Activated CD4-positive, alpha-beta memory T cell treated with anti-CD3 and anti-CD28 coated beads for 36 hours (primary cell): ENCODE measurements at regions not wholly inside any gene's neighbourhood (a gene's known extent, or its start where the extent isn't known, plus 50 kb on each side); places are given as distances from the start of the nearest gene placed in this dataset.

Experiments used
- CTCF ChIA-PET: fragments of 350-600 bp; sonication (Branson Sonifier 250); formaldehyde crosslinking; loops from one replicate; lab custom pipeline; 2021; ENCODE audit warnings: antibody characterized with exemption, inconsistent platforms; lab: Charles Lee
- POLR2A ChIA-PET: fragments of 350-600 bp; sonication (Branson Sonifier 250); formaldehyde crosslinking; loops from one replicate; lab custom pipeline; 2021; ENCODE audit warnings: antibody characterized with exemption; lab: Charles Lee
- DNase-seq: peaks from one replicate; pipeline ENCODE4 v3.0.0-alpha.2; 2020
- H3K27ac Mint-ChIP-seq: one replicate; pipeline ENCODE4 v1.8.0; 2021; ENCODE audit warnings: mixed read lengths
- H3K27me3 Mint-ChIP-seq: one replicate; pipeline ENCODE4 v1.8.0; 2021; ENCODE audit warnings: mixed read lengths
- H3K36me3 Mint-ChIP-seq: one replicate; pipeline ENCODE4 v1.8.0; 2021; ENCODE audit warnings: mixed read lengths
- H3K4me1 Mint-ChIP-seq: one replicate; pipeline ENCODE4 v1.8.0; 2021; ENCODE audit warnings: low read depth, mixed read lengths
- H3K4me3 Mint-ChIP-seq: one replicate; pipeline ENCODE4 v1.8.0; 2021; ENCODE audit warnings: mild to moderate bottlenecking, mixed read lengths
- H3K9me3 Mint-ChIP-seq: one replicate; pipeline ENCODE4 v1.8.0; 2021; ENCODE audit warnings: mixed read lengths
- intact Hi-C: fragments of 100-400 bp; cut with micrococcal nuclease; formaldehyde crosslinking; loops from one replicate; pipeline ENCODE4 v1.15.1; 2023

DNA sequence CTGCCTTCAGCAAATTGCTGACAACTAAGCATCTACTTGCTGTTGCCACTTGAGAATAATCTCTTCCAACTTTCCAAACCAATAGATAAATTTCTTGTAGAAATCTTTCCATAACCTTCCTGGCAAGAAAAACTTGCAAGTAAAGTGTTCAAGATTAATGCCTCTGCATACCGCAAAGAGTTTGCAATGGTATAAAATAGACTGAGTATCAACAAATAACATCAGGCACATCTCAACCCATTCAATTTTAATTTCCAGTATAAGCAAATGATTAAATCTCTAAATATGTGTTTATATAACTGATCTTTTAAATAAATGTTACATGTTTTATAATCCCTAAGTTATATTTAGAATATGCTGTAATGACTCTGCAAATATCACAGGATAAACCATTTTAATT is 275.2 kb upstream of the AGA start:
- ChIA-PET CTCF (no interaction called here), POLR2A (no interaction called here)
- H3K4me3 Mint-ChIP-seq, result no peak overlapping the region
- H3K4me1 Mint-ChIP-seq, result no peaks in the 10 kb centered on the region
- no peak overlapping the region for H3K27ac Mint-ChIP-seq
- H3K36me3 Mint-ChIP-seq, result no peaks in the 10 kb centered on the region
- H3K27me3 Mint-ChIP-seq, result no peaks in the 10 kb centered on the region
- H3K9me3 Mint-ChIP-seq, result no peaks in the 10 kb centered on the region
- DNase-seq, result no peak
- intact Hi-C loops, result no loop called here

- no peaks in the 10 kb centered on the region for H3K36me3 Mint-ChIP-seq
- H3K27ac Mint-ChIP-seq, result no peak overlapping the region
These were observed 276.3 kb upstream of the AGA start for GRCh38 chr4:177718514-177718913.

GRCh38 chr4:177726111-177726510 is 283.9 kb upstream of the AGA start:
- Mint-ChIP-seq H3K27me3 (peaks cover 1% of the 10 kb centered on the region), H3K36me3 (no peaks in the 10 kb centered on the region), H3K9me3 (no peaks in the 10 kb centered on the region), H3K27ac (no peak overlapping the region), H3K4me1 (no peaks in the 10 kb centered on the region), H3K4me3 (no peak overlapping the region)
- intact Hi-C loops, result no loop called here
- ChIA-PET CTCF (no interaction called here), POLR2A (no interaction called here)
- no peak for DNase-seq

More at GRCh38 chr4:177718514-177718913, 276.3 kb upstream of the AGA start:
- no peak overlapping the region for H3K4me3 Mint-ChIP-seq
- POLR2A ChIA-PET, result no interaction called here
- intact Hi-C loops, result no loop called here
- no peaks in the 10 kb centered on the region for H3K27me3 Mint-ChIP-seq
- no peaks in the 10 kb centered on the region for H3K4me1 Mint-ChIP-seq
- CTCF ChIA-PET, result no interaction called here
- no peak for DNase-seq
- H3K9me3 Mint-ChIP-seq, result no peaks in the 10 kb centered on the region

DNA sequence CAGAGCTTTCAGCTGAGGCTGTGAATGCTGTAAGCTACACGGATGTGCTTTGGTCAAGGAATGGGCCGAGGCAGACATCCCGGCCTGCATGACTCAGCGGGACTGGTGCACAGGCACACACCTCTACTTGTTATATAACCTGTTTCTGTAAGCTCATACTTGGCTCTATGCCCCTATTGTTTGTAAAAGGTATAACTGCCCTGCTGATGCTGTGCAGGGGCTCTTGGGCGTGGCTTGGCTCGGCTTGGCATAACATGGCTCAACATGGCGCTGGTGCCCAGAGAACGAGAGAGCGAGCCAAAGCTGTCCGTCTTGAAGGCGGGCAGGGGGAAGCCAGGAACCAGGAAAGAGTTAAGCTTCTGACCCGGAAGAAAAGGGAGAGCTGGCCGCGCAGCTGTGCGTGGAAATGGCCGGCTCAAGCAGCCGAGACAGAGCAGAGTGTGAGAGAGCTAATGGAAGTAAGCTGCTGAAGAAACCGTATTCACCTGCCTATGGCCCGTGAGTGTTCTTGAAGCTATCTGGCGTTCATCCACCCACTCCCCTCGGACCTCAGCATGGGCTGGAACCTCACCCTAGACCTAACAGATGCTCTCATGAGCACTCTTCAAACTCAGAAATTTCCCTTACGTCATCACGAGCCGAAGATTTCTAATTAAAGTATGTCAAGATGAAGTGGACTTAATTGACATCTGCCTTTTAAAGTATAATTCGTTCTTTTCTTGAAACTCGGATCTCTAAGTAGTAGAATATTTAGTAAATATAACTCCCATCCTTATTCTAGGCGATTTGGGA is 286.3 kb upstream of the AGA start:
- Mint-ChIP-seq H3K27me3 (peaks cover 1% of the 10 kb centered on the region), H3K36me3 (no peaks in the 10 kb centered on the region), H3K9me3 (no peaks in the 10 kb centered on the region), H3K4me3 (no peak overlapping the region), H3K4me1 (no peaks in the 10 kb centered on the region), H3K27ac (no peak overlapping the region)
- CTCF ChIA-PET, result interaction anchor here (0.6 kb wide), 1 partner anchor 37 kb away, joined by 3 read pairs; no protein-coding TSS in a partner anchor
- intact Hi-C loops, result no loop called here
- POLR2A ChIA-PET, result interaction anchor here (0.6 kb wide), 1 partner anchor 716 kb away, joined by 6 read pairs; no protein-coding TSS in a partner anchor
- DNase-seq, result no peak

GRCh38 chr4:177729681-177730080 is 287.4 kb upstream of the AGA start:
- POLR2A ChIA-PET, result no interaction called here
- H3K27ac Mint-ChIP-seq, result no peak overlapping the region
- no peaks in the 10 kb centered on the region for H3K36me3 Mint-ChIP-seq
- no peak overlapping the region for H3K4me3 Mint-ChIP-seq
- intact Hi-C loops, result no loop called here
- H3K27me3 Mint-ChIP-seq, result peaks cover 1% of the 10 kb centered on the region
- no peaks in the 10 kb centered on the region for H3K4me1 Mint-ChIP-seq
- CTCF ChIA-PET, result no interaction called here
- DNase-seq, result no peak
- H3K9me3 Mint-ChIP-seq, result no peaks in the 10 kb centered on the region

- H3K36me3 Mint-ChIP-seq, result no peaks in the 10 kb centered on the region
- intact Hi-C loops, result no loop called here
- ChIA-PET POLR2A (no interaction called here), CTCF (no interaction called here)
- no peak overlapping the region for H3K4me3 Mint-ChIP-seq
- H3K27me3 Mint-ChIP-seq, result no peaks in the 10 kb centered on the region
- H3K9me3 Mint-ChIP-seq, result no peaks in the 10 kb centered on the region
- H3K4me1 Mint-ChIP-seq, result peaks cover 3% of the 10 kb centered on the region
- no peak for DNase-seq
- no peak overlapping the region for H3K27ac Mint-ChIP-seq
These were observed 295.2 kb upstream of the AGA start for GRCh38 chr4:177737387-177737940.

DNA sequence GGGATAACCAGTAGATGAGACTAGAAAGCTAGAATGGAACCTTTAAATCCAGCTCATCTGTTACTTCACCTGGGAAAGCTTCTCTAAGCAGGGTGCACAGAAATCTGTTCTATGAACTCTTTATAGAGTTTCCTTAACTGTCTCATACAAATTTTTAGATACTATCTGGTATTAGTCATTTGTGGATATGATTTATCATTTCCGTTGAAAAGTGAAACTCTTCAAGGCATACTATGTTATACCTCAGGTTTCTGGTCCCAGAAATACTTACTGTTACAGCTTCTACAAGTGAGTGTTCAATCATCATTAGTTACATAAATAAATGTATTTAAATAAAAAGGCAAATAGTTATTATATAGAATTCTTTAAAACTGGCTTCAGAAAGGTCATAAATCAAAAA is 298.3 kb upstream of the AGA start:
- Mint-ChIP-seq H3K27me3 (no peaks in the 10 kb centered on the region), H3K4me3 (no peak overlapping the region), H3K27ac (no peak overlapping the region), H3K9me3 (no peaks in the 10 kb centered on the region), H3K4me1 (peaks cover 3% of the 10 kb centered on the region), H3K36me3 (no peaks in the 10 kb centered on the region)
- DNase-seq, result no peak
- CTCF ChIA-PET, result no interaction called here
- POLR2A ChIA-PET, result no interaction called here
- intact Hi-C loops, result loop anchor here (1.0 kb wide), 1 partner anchor 13 kb away; no protein-coding TSS in a partner anchor

DNA sequence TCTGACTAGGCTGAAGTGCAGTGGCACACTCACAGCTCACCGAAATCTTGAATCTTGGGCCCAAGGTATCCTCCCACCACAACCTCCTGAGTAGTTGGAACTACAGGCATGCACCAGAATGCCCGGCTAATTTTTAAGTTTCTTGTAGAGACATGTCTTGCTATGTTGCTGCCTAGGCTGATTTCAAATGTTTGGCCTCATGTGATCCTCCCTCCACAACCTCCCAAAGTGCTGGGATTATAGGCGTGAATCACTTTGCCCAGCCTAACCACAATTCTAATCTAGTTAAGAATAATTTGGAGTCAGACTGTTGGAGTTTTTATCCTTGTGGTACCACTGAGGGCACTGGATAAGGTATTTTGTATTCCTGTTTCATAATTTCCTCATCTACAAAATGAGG is 317.5 kb upstream of the AGA start:
- POLR2A ChIA-PET, result no interaction called here
- no peaks in the 10 kb centered on the region for H3K36me3 Mint-ChIP-seq
- H3K27me3 Mint-ChIP-seq, result no peaks in the 10 kb centered on the region
- H3K9me3 Mint-ChIP-seq, result no peaks in the 10 kb centered on the region
- no peak overlapping the region for H3K27ac Mint-ChIP-seq
- DNase-seq, result no peak
- CTCF ChIA-PET, result no interaction called here
- H3K4me1 Mint-ChIP-seq, result no peaks in the 10 kb centered on the region
- intact Hi-C loops, result loop anchor here (10.0 kb wide), 1 partner anchor 1365 kb away; no protein-coding TSS in a partner anchor
- H3K4me3 Mint-ChIP-seq, result no peak overlapping the region

DNA sequence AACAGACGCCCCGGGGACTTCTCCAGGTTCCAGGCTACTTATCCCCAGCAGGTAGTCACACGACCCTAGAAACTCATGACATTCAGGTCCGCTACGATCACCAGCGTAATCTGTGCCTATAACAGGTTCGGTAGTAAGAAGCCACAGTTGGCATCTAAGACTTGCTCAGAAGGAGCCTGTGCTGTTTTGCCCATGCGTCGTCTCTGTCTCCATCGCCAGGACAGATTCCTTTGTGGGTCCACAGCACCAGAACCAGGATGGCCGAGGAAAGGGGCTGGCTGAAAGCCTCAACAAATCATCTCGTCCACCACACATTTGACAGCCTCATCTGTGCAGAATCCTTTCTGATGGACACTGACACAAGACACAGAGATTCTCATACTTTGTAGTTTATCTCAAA is 319.5 kb upstream of the AGA start:
- no peak overlapping the region for H3K27ac Mint-ChIP-seq
- H3K4me1 Mint-ChIP-seq, result no peaks in the 10 kb centered on the region
- CTCF ChIA-PET, result no interaction called here
- no peaks in the 10 kb centered on the region for H3K27me3 Mint-ChIP-seq
- no peaks in the 10 kb centered on the region for H3K9me3 Mint-ChIP-seq
- no peak overlapping the region for H3K4me3 Mint-ChIP-seq
- intact Hi-C loops, result no loop called here
- no peak for DNase-seq
- POLR2A ChIA-PET, result no interaction called here
- H3K36me3 Mint-ChIP-seq, result no peaks in the 10 kb centered on the region

- Mint-ChIP-seq H3K27ac (no peak overlapping the region), H3K4me3 (no peak overlapping the region), H3K36me3 (no peaks in the 10 kb centered on the region), H3K9me3 (no peaks in the 10 kb centered on the region), H3K4me1 (no peaks in the 10 kb centered on the region), H3K27me3 (peaks cover 2% of the 10 kb centered on the region)
- intact Hi-C loops, result no loop called here
- POLR2A ChIA-PET, result no interaction called here
- DNase-seq, result no peak
- CTCF ChIA-PET, result no interaction called here
These were observed 326.9 kb upstream of the AGA start for GRCh38 chr4:177769155-177769554.

DNA sequence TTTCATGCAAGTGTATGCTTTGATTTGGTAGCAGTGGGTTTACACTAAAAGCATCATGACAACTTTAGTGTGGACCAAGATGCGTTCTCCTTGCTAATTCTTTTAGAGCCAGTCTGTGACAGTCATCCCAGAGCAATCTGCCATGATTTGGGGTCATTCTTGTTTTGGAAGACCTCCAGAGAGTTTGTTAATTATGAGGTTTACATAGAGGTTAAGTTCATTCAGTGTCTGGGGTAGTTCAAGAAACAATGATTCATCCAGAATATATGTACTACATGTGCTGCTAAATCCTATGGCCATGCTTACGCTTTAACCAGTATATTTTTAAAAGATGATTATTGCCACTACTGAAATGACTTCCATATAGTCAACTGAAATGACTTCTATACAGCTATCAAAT is 328.5 kb upstream of the AGA start:
- POLR2A ChIA-PET, result no interaction called here
- Mint-ChIP-seq H3K4me3 (no peak overlapping the region), H3K9me3 (no peaks in the 10 kb centered on the region), H3K4me1 (no peaks in the 10 kb centered on the region), H3K27ac (no peak overlapping the region), H3K27me3 (peaks cover 2% of the 10 kb centered on the region), H3K36me3 (no peaks in the 10 kb centered on the region)
- intact Hi-C loops, result no loop called here
- no peak for DNase-seq
- CTCF ChIA-PET, result no interaction called here

- CTCF ChIA-PET, result no interaction called here
- H3K4me1 Mint-ChIP-seq, result no peaks in the 10 kb centered on the region
- intact Hi-C loops, result no loop called here
- POLR2A ChIA-PET, result no interaction called here
- peaks cover 2% of the 10 kb centered on the region for H3K27me3 Mint-ChIP-seq
- no peak overlapping the region for H3K27ac Mint-ChIP-seq
- H3K36me3 Mint-ChIP-seq, result no peaks in the 10 kb centered on the region
- DNase-seq, result no peak
- H3K4me3 Mint-ChIP-seq, result no peak overlapping the region
- H3K9me3 Mint-ChIP-seq, result no peaks in the 10 kb centered on the region
These were observed 329.4 kb upstream of the AGA start for GRCh38 chr4:177771645-177772044.

- ChIA-PET POLR2A (no interaction called here), CTCF (no interaction called here)
These were observed 336.4 kb upstream of the AGA start for GRCh38 chr4:177778623-177779022.

More at GRCh38 chr4:177778623-177779022, 336.4 kb upstream of the AGA start:
- intact Hi-C loops, result no loop called here
- no peaks in the 10 kb centered on the region for H3K36me3 Mint-ChIP-seq
- no peak for DNase-seq
- H3K4me3 Mint-ChIP-seq, result no peak overlapping the region
- H3K27me3 Mint-ChIP-seq, result peaks cover 2% of the 10 kb centered on the region
- H3K27ac Mint-ChIP-seq, result no peak overlapping the region
- no peaks in the 10 kb centered on the region for H3K9me3 Mint-ChIP-seq
- no peaks in the 10 kb centered on the region for H3K4me1 Mint-ChIP-seq
